HFF-Myc (cell line): ENCODE measurements at regions not wholly inside any gene's neighbourhood (a gene's known extent, or its start where the extent isn't known, plus 50 kb on each side); places are given as distances from the start of the nearest gene placed in this dataset.

Experiments
- DNase-seq: peaks from one replicate; pipeline ENCODE4 v3.0.0-alpha.2; 2011; ENCODE audit warnings: low read depth; ENCODE audit errors: extremely low read depth
- H3K4me3 ChIP-seq: replicated peaks from 2 replicates; pipeline ENCODE4 v1.5.1; 2011; ENCODE audit warnings: low read depth, mild to moderate bottlenecking, control low read depth, low read length
- CTCF ChIP-seq: IDR thresholded peaks from 2 replicates; pipeline ENCODE4 v1.5.1; 2012; ENCODE audit warnings: mild to moderate bottlenecking, low read depth, low read length, control low read depth; ENCODE audit errors: missing control alignments

DNA sequence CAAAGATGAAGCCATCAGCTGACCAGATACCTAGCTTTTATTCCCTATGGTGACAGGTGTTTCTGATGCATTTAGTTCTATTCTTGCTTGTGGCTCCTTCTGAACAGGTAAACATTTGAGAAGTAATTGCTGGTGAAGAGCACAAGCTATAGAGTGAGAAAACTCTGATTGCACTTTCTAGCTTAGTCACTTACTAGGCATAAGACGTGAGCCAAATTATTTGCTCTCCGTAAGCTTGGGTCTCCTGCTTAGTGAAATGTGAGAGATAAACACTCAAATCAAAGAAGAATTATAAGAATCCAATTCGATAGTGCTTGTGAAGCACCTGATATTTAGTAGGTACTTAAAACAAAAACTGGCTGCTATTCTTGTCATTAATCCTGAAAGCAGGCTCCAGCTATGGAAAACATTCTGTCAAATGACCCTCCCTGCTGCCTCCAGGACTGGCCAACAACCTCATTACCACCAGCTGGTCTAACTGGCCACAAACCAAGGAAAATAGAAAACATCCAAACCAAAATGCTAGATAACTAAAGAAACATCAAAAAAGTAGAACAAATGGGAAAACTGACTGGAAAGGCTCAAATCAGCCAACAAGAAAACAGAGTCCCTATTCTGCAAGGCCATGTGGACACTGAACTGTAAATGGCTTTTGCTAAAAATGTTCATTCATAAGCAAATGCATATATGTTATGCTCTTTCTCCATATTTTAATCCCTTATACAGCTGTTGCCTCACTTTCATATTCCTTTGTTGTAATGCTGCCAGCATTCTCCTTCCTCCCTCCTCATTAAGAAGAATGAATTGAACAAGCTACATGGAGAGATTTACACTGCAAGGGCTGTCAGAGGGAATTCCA is 616.1 kb downstream of the DTWD2 start:
- no peak for TF ChIP-seq CTCF
- DNase-seq: no peak
- H3K4me3 ChIP-seq: no peak overlapping the region

DNA sequence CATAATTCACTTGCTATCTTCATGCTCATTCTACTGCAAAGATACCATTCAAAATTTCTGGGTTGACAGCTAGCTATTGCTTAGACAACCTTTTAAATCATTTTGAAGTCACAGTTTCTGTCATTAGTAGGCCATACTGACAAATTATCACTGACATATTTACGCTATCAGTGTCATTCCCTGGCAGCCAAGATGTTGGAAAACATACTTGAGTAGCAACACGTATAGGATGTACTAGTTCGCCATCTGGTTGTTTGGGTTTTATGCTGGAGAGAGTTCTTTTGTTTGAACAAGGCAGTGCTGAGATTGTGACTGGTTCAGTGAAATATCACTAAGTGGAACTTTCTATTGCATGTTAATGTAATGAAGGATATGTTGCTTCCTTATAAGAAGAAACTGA is 621.9 kb downstream of the DTWD2 start:
- DNase-seq: no peak
- no peak overlapping the region for H3K4me3 ChIP-seq
- TF ChIP-seq CTCF: no peak

DNA sequence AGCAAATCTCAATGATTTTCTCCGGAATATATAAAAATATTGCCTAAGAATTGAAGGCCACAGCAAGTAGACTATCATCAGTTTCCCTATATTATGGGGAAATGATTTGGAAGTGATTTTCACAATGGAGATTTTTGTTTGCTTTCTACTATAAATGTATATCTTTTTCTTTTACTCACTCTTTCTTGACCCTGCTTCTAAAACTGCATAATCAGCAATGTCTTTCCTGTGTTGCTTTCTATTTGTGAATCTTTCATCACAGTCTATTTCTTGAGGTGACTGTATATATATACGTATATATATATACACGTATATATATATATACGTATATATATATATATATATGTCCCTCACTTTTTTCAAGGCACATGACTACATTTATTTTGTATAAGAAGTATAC is 622.6 kb downstream of the DTWD2 start:
- H3K4me3 ChIP-seq: no peak overlapping the region
- DNase-seq: no peak
- TF ChIP-seq CTCF: no peak

DNA sequence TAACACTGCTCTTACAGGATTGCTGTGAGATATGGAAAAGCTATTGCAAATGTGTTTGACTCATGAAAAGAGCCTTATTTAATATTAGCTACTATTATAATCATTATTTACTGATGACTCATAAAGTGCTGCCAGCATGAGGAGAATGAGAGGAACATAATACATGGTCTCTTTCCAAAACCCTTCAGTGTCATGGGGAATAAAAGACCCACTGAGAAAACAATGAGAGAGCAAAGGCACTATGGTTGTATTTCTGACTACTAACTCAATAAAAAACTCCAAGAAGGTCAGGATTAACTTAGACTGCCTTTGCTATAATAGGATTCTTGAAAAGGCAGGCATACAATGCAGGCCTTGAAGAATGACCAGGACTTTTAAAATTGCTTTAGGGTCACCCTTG is 633.5 kb downstream of the DTWD2 start:
- TF ChIP-seq CTCF: no peak
- no peak overlapping the region for H3K4me3 ChIP-seq
- no peak for DNase-seq

GRCh38 chr5:118353970-118354369 is 634.4 kb downstream of the DTWD2 start:
- DNase-seq: no peak
- H3K4me3 ChIP-seq: no peak overlapping the region
- no peak for TF ChIP-seq CTCF

- TF ChIP-seq CTCF: no peak
- DNase-seq: no peak
- no peak overlapping the region for H3K4me3 ChIP-seq
Observed at GRCh38 chr5:118336468-118336867, 651.9 kb downstream of the DTWD2 start.

- TF ChIP-seq CTCF: no peak
- no peak overlapping the region for H3K4me3 ChIP-seq
- no peak for DNase-seq
Observed at GRCh38 chr5:118327389-118327788, 661.0 kb downstream of the DTWD2 start.
